NCI-H146 (cell line): ENCODE measurements at regions not wholly inside any gene's neighbourhood (a gene's known extent, or its start where the extent isn't known, plus 50 kb on each side); places are given as distances from the start of the nearest gene placed in this dataset.

Experiments
- DNase-seq: peaks from one replicate; lab custom pipeline; 2025; lab: John Stamatoyannopoulos, UW

GRCh38 chr16:87182759-87183158 lies 134.4 kb downstream of the C16orf95 start:
- no peak for DNase-seq

- DNase-seq: no peak
These were observed 133.5 kb downstream of the C16orf95 start for GRCh38 chr16:87183647-87184046.

DNA sequence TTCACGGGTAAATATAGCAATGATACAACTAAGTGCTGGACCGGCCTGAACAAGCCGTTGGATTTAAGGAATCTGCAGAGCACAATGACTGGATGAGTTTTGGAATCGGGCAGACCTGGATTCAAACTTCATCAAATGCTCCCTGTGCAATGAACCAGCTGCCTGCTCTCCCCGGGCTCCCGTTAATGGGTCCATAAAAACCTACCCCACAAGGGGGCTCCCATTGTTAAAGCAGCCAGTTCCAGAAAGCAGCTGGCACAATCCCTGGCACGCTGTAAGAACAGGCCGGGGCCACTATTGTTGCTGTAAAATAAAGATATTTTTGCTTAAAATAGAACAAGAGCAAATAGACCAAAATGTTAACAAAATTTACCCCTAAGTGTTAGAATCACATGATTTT lies 131.9 kb downstream of the C16orf95 start:
- DNase-seq: no peak

- DNase-seq: no peak
These were observed 131.2 kb downstream of the C16orf95 start for GRCh38 chr16:87185983-87186382.

- DNase-seq: no peak
These were observed 130.7 kb downstream of the C16orf95 start for GRCh38 chr16:87186446-87186845.

DNA sequence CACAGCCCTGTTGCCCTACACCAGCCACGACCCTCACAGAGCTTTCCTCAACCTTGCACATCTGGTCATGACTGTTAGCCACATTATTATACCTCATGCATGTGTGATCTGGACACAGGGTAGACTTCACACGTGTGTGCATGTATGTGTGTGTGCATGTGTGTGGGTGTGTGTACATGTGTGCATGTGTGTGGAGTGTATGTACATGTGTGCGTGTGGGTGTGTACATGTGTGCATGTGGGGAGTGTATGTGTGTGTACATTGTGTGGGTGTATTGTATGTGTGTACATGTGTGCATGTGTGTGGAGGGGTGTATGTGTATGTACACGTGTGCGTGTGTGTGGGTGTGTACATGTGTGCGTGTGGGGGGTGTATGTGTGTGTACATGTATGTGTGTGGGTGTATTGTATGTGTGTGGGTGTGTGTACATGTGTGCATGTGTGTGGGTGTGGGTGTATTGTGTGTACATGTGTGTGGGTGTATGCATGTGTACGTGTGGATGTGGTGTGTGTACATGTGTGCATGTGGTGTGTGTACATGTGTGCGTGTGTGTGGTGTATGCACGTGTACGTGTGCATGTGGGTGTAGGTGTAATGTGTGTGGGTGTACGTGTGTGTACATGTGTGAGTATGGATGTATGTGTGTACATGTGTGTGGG lies 130.2 kb downstream of the C16orf95 start:
- no peak for DNase-seq

GRCh38 chr16:87188104-87188503 lies 129.1 kb downstream of the C16orf95 start:
- no peak for DNase-seq

- no peak for DNase-seq
These were observed 127.8 kb downstream of the C16orf95 start for GRCh38 chr16:87189426-87189825.

- no peak for DNase-seq
These were observed 126.6 kb downstream of the C16orf95 start for GRCh38 chr16:87190288-87191230.

- no peak for DNase-seq
These were observed 124.6 kb downstream of the C16orf95 start for GRCh38 chr16:87192452-87193073.

- no peak for DNase-seq
These were observed 123.0 kb downstream of the C16orf95 start for GRCh38 chr16:87194172-87194571.

- DNase-seq: no peak
These were observed 122.0 kb downstream of the C16orf95 start for GRCh38 chr16:87195161-87195560.

GRCh38 chr16:87196231-87196630 lies 121.0 kb downstream of the C16orf95 start:
- DNase-seq: no peak

DNA sequence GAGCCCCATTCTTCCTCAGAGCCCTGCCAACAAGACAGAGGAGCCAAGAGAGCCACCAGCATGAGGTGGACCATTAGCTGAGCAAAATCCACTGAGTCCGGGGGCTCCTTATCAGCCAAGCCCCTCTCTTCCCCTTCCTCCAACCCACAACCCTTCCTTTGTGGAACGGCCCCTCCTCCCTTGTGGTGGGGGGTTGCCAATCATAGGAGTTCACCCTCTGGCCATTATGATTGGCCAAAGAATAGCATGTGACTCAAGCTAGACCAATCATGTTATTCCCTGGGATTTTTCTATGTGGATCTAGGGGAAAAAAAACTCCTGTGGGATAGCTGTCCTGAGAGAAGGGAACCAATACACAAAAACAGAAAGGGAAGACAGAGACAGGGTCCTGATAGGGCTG lies 120.5 kb downstream of the C16orf95 start:
- no peak for DNase-seq

GRCh38 chr16:87198328-87198832 lies 118.8 kb downstream of the C16orf95 start:
- no peak for DNase-seq

GRCh38 chr16:87198881-87199280 lies 118.3 kb downstream of the C16orf95 start:
- no peak for DNase-seq

- DNase-seq: no peak
These were observed 117.8 kb downstream of the C16orf95 start for GRCh38 chr16:87199379-87199778.

GRCh38 chr16:87199901-87200300 lies 117.3 kb downstream of the C16orf95 start:
- DNase-seq: no peak

DNA sequence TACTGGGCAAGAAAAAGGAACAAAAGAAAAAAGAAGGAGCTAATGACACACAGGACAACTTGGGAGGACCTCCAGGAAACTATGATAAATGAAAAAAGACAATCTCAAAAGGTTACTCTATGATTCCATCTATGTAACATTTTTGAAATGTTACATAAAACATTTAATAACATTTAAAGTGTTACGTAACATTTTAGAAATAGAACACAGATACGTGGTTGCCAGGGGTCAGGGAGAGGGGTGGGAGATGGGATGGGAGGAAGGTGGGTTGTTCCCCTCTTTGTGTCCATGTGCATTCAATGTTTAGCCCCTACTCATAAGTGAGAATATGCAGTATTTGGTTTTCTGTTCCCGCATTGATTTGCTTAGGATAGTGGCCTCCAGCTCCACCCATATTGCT lies 116.6 kb downstream of the C16orf95 start:
- DNase-seq: no peak

DNA sequence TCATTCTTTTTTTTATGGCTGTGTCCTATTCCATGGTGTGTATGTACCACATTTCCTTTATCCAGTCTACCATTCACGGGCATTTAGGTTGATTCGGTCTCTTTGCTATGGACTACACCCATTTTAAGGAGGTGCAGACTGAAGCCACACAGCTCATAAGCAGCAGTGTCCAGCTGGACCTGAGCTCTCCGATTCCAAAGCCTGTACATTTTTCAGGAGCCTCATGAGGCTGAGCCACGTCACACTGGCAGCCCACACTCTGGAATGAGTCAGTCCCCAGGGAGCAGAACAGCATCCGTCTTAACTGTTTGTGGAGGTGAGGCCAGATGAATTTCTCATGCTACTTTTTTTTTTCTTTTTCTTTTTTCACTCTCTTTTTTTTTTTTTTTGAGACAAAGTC lies 116.1 kb downstream of the C16orf95 start:
- DNase-seq: no peak

- DNase-seq: no peak
These were observed 115.4 kb downstream of the C16orf95 start for GRCh38 chr16:87201790-87202189.

- no peak for DNase-seq
These were observed 114.8 kb downstream of the C16orf95 start for GRCh38 chr16:87202346-87202745.
